ENCODE measurements at regions not wholly inside any gene's neighbourhood (a gene's known extent, or its start where the extent isn't known, plus 50 kb on each side); places are given as distances from the start of the nearest gene placed in this dataset.

DNA sequence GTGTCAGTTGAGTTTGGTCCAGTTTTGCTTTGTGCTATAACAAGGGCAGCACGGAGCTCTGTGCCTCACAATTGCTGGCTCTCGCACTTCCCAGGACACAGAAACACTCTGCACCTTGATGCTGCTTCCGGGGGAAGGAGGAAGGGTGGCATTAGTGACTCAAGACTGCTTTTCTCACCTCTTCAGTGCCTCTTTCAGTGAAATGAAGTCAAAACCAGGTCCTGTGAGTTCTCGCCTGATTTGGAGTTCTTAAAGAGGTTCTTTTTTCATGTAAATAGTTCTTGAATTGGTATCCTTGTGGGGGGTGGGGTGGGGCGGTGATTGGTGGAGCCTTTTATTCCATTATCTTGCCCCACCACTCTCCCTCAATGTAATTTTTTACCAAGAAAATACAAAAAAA is 91.5 kb upstream of the MYT1L start:
- no peak for DNase-seq (ENCODE audit: low spot score)
- TF ChIP-seq, protein P1, sequence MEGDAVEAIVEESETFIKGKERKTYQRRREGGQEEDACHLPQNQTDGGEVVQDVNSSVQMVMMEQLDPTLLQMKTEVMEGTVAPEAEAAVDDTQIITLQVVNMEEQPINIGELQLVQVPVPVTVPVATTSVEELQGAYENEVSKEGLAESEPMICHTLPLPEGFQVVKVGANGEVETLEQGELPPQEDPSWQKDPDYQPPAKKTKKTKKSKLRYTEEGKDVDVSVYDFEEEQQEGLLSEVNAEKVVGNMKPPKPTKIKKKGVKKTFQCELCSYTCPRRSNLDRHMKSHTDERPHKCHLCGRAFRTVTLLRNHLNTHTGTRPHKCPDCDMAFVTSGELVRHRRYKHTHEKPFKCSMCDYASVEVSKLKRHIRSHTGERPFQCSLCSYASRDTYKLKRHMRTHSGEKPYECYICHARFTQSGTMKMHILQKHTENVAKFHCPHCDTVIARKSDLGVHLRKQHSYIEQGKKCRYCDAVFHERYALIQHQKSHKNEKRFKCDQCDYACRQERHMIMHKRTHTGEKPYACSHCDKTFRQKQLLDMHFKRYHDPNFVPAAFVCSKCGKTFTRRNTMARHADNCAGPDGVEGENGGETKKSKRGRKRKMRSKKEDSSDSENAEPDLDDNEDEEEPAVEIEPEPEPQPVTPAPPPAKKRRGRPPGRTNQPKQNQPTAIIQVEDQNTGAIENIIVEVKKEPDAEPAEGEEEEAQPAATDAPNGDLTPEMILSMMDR (IDR thresholded peaks at IDR 0.05; ENCODE audit: extremely low read depth, missing control alignments): no peak

DNA sequence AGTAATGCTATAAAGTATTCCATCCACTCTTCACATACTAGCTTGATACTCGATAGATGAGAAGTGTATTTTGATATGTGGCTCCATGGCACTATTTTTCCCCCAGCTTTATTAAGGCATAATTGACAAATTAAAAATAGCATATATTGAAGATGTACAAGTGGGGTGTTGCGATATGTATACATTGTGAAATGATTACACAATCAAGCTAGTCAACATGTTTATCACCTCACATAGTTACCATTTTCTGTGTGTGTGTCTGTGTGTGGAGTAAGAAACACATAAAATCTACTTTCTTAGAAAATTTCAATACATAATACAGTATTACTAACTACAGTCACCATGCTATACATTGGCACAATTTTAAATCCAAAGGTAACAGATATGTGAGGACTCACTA is 82.5 kb upstream of the MYT1L start:
- TF ChIP-seq, protein P1 (IDR thresholded peaks at IDR 0.05; ENCODE audit: extremely low read depth, missing control alignments): no peak
- no peak for DNase-seq (ENCODE audit: low spot score)

DNA sequence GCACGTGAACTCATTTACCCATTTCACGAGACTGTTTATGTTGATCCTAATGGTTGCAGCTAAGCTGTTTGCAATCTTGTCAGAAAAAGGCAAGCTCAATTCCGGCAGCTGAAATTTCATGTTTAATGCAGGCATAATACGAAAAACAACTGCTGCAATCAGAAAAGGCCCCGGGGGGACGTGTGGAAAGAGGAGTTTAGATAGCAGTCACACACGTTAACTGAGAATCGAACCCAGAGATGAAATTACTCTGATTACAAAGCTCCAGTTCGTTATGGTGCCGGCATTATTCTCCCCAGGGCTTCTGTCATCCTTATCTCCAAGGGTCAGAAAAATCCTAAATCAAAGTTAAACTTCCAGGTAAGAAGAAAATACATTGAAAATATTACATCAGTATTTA is 79.9 kb upstream of the MYT1L start:
- DNase-seq (ENCODE audit: low spot score): no peak
- TF ChIP-seq, protein P1 (IDR thresholded peaks at IDR 0.05; ENCODE audit: extremely low read depth, missing control alignments): no peak

DNA sequence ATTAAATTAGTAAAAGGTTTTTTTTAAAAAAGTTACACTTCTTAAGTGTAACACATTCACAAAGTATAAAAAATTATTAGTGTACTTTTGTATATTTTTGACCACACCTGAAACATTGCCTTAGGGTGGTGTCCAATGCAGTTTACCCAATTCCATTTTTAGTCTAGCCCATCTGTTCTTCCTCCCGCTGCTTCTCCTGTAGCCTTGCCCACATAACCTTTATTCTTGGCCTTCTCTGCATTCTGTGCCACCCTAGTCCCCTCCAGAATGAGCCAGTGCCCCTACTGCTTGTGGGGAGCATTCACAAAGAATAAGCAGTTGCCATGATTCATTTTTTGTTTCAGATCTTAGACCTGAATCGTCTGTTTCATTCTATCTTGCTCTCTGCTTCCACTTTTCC is 78.4 kb upstream of the MYT1L start:
- DNase-seq (ENCODE audit: low spot score): no peak
- TF ChIP-seq, protein P1 (IDR thresholded peaks at IDR 0.05; ENCODE audit: extremely low read depth, missing control alignments): no peak

DNA sequence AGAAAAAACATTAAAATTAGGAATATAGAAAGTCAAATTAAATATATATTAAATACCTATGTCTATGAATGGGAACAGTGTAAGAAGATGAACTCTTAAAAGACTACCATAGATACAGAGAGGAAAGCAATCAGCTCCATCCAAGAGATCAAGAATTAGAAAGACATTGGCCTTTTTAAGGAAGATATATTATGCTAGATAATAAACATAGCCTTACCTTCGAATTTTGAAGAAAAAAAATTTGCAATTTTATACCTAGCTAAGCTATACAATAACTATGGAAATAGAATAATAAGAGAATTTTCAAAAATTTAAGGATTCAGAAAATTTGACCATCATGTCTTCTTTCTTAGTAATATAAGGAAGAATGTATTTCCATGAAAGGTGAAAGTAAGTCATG is 74.7 kb upstream of the MYT1L start:
- TF ChIP-seq, protein P1 (IDR thresholded peaks at IDR 0.05; ENCODE audit: extremely low read depth, missing control alignments): no peak

DNA sequence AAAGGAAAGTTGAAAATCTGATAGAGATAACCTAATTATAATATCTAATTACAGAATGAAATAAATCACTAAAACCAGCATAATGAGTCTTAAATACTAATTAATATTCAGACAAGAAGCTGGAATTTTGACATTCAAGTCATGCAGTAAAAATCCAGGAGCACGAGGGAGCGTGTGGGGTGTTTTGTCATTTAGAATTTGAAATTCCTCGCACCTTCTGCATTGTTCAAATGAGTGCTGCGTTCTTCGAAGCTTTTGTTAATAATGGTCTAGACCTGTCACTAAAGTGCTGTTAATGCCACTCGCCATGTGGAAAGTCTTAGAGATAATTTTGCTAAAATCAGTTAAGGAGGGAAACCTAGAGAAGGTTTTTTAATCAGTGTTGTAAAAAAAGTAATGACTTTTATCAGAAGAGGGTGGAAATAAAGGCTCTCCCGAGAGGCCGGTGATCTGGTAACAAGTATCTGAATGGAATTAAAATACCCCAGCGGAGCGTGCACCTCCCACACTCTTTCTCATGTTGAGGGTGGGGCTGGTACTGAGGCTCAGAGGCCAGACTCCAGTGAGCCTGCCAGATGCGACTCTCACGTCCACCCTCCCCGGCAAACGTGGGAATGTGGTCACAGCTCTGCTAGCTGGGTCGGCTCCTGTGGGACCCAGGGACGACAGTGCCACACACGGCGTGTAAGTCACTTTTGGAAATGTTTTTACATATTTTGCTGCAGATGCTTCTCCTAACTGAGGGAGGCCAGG is 69.4 kb upstream of the MYT1L start:
- no peak for DNase-seq (ENCODE audit: low spot score)
- TF ChIP-seq, protein P1 (IDR thresholded peaks at IDR 0.05; ENCODE audit: extremely low read depth, missing control alignments): no peak

More for the DNA sequence above, 74.7 kb upstream of the MYT1L start:
- no peak for DNase-seq (ENCODE audit: low spot score)

DNA sequence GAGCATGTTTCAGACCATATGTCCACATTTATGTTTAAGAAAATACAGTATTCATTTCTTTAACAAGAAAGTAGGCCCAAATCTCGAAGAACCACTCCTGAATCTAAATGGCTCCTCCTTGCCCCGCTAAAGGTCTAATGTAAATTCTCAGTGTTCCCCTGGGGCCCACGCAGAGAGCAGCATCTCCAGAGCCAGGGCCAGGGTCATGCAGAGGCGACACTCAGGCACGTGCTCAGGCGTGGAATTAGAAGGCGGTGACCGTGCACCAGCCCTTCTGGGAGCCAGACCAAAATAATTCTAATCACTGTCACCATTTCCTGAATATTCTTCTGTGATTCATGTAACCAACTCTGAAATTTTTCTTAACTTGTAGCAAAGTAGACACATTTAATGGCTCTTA is 68.3 kb upstream of the MYT1L start:
- DNase-seq (ENCODE audit: low spot score): no peak
- TF ChIP-seq, protein P1 (IDR thresholded peaks at IDR 0.05; ENCODE audit: extremely low read depth, missing control alignments): no peak
